HCT116 (cell line): ENCODE measurements at regions not wholly inside any gene's neighbourhood (a gene's known extent, or its start where the extent isn't known, plus 50 kb on each side); places are given as distances from the start of the nearest gene placed in this dataset.

Experiments used
- ATAC-seq: fragments of 200-7000 bp; cut with Tn5 transposase; 2 replicates; pipeline ENCODE4 v1.9.1; 2020; ENCODE audit warnings: mild to moderate bottlenecking, moderate library complexity
- BruUV-seq: library from RNA; stranded (reverse); fragments of 400-500 nt; replicated peaks from 2 replicates; lab custom pipeline; 2021; lab: Mats Ljungman, UMichigan
- CTCF ChIA-PET: fragments of 300-600 bp; sonication (Branson Sonifier 250); formaldehyde crosslinking; loops from one replicate; lab custom pipeline; 2021; ENCODE audit warnings: antibody characterized with exemption; lab: Charles Lee
- POLR2A ChIA-PET: fragments of 300-600, 350-600 bp; sonication (Branson Sonifier 250); formaldehyde crosslinking; loops from one replicate; lab custom pipeline; 2021; ENCODE audit warnings: antibody characterized with exemption; lab: Charles Lee
- RAD21 ChIA-PET, 2 experiments: fragments of 300-600 bp; sonication (Branson Sonifier 250); formaldehyde crosslinking; loops; one replicate each; lab custom pipeline; 2023; ENCODE audit warnings: low total read pairs in 2 of 2; ENCODE audit not compliant: uncharacterized antibody in 2 of 2, unreplicated experiment in 2 of 2, low non-redundant PET in 1 of 2; lab: Charles Lee
- DNase-seq: peaks from one replicate; pipeline ENCODE4 v3.0.0-alpha.2; 2010; ENCODE audit warnings: low read depth, low spot score
- H2AFZ ChIP-seq: fragments of 200-600 bp; shearing (Covaris generic), sonication (generic); 2 replicates; pipeline ENCODE4 v1.6.1; 2017; ENCODE audit warnings: low read depth, mixed run types, mixed read lengths, antibody characterized with exemption, low read length; ENCODE audit not compliant: poor library complexity, severe bottlenecking
- H3K27ac ChIP-seq: 2 replicates; pipeline ENCODE4 v1.5.1; 2012; ENCODE audit warnings: low read depth, low read length
- H3K27me3 ChIP-seq: fragments of 200-600 bp; sonication (generic); 2 replicates; pipeline ENCODE4 v1.6.1; 2016; ENCODE audit warnings: mixed run types, low read length, mixed read lengths; ENCODE audit not compliant: insufficient read depth
- H3K36me3 ChIP-seq, 2 experiments: fragments of 200-500 bp in 1 of 2; fragments of 200-600 bp in 1 of 2; sonication (Bioruptor generic) in 1 of 2; sonication (generic) in 1 of 2; 2 replicates each; pipeline versions ENCODE4 v1.5.1 to v1.6.1; 2014 to 2016; ENCODE audit warnings: low read length in 2 of 2, inconsistent platforms in 1 of 2, mixed read lengths in 1 of 2, mixed run types in 1 of 2; ENCODE audit not compliant: insufficient read depth in 2 of 2, control insufficient read depth in 1 of 2
- H3K4me1 ChIP-seq, 2 experiments: fragments of 200-600 bp in 1 of 2; sonication (generic) in 1 of 2; 2 replicates each; pipeline versions ENCODE4 v1.5.1 to v1.6.1; 2012 to 2017; ENCODE audit warnings: low read length in 2 of 2, inconsistent platforms in 1 of 2, mild to moderate bottlenecking in 1 of 2, mixed read lengths in 1 of 2, mixed run types in 1 of 2, moderate library complexity in 1 of 2; ENCODE audit not compliant: insufficient read depth in 2 of 2, control insufficient read depth in 1 of 2
- H3K4me2 ChIP-seq: fragments of 200-600 bp; sonication (generic); 2 replicates; pipeline ENCODE4 v1.6.1; 2017; ENCODE audit warnings: mixed run types, low read length, mixed read lengths
- H3K4me3 ChIP-seq, 2 experiments: fragments of 200-600 bp in 1 of 2; sonication (generic) in 1 of 2; replicated peaks in 1 of 2; 2 replicates each; pipeline ENCODE4 v1.5.1; 2011 to 2016; ENCODE audit warnings: low read length in 2 of 2, control low read depth in 1 of 2, low read depth in 1 of 2, mild to moderate bottlenecking in 1 of 2, mixed read lengths in 1 of 2, mixed run types in 1 of 2
- H3K79me2 ChIP-seq: fragments of 200-600 bp; sonication (generic); 2 replicates; pipeline ENCODE4 v1.6.1; 2017; ENCODE audit warnings: mild to moderate bottlenecking, mixed run types, low read length, moderate library complexity, mixed read lengths; ENCODE audit not compliant: insufficient read depth
- H3K9ac ChIP-seq: fragments of 200-600 bp; sonication (generic); 2 replicates; pipeline ENCODE4 v1.6.1; 2016; ENCODE audit warnings: low read length, mixed read lengths
- H3K9me2 ChIP-seq: fragments of 200-600 bp; sonication (generic), shearing (Covaris generic); 2 replicates; pipeline ENCODE4 v1.6.1; 2017; ENCODE audit warnings: mixed run types, mild to moderate bottlenecking, moderate library complexity; ENCODE audit not compliant: insufficient read depth
- H3K9me3 ChIP-seq, 2 experiments: fragments of 200-500 bp in 1 of 2; fragments of 200-600 bp in 1 of 2; sonication (Bioruptor generic) in 1 of 2; sonication (generic) in 1 of 2; 2 replicates each; pipeline ENCODE4 v1.6.1; 2014 to 2017; ENCODE audit warnings: low read length in 2 of 2, mixed read lengths in 2 of 2, inconsistent platforms in 1 of 2, low read depth in 1 of 2, mild to moderate bottlenecking in 1 of 2, mixed run types in 1 of 2, moderate library complexity in 1 of 2; ENCODE audit not compliant: control insufficient read depth in 1 of 2, insufficient read depth in 1 of 2
- H4K20me1 ChIP-seq: fragments of 200-600 bp; sonication (generic), shearing (Covaris generic); 2 replicates; pipeline ENCODE4 v1.6.1; 2017; ENCODE audit warnings: mixed run types, mild to moderate bottlenecking, moderate library complexity; ENCODE audit not compliant: insufficient read depth
- CBX3 ChIP-seq: IDR thresholded peaks from 2 replicates; pipeline ENCODE4 v1.6.1; 2012; ENCODE audit warnings: low read depth
- CEBPB ChIP-seq: IDR thresholded peaks from 2 replicates; pipeline ENCODE4 v1.6.1; 2012; ENCODE audit warnings: low read depth
- EZH2 ChIP-seq: fragments of 200-600 bp; sonication (generic); IDR thresholded peaks from 2 replicates; pipeline ENCODE4 v1.6.1; 2017; ENCODE audit warnings: antibody characterized with exemption, mixed run types
- POLR2A ChIP-seq: IDR thresholded peaks from 2 replicates; pipeline ENCODE4 v1.7.0; 2011; ENCODE audit warnings: borderline replicate concordance; ENCODE audit not compliant: insufficient read depth, insufficient read length; ENCODE audit errors: extremely low read depth
- intact Hi-C: fragments of 100-400 bp; cut with micrococcal nuclease; formaldehyde crosslinking; loops from 2 replicates; pipeline ENCODE4 v1.10.0; 2022
- TF ChIP-seq, protein P1 (sequence below), 3 experiments: fragments of 200-600 bp in 1 of 3; sonication (generic) in 1 of 3; IDR thresholded peaks in 2 of 3; conservative IDR thresholded peaks in 1 of 3; 2 replicates each; pipeline ENCODE4 v1.5.1; 2012 to 2017; ENCODE audit warnings: low read depth in 2 of 3, low read length in 2 of 3, antibody characterized with exemption in 1 of 3, borderline replicate concordance in 1 of 3, control low read depth in 1 of 3, mild to moderate bottlenecking in 1 of 3, mixed read lengths in 1 of 3, mixed run types in 1 of 3, moderate library complexity in 1 of 3; ENCODE audit not compliant: insufficient read depth in 1 of 3

DNA sequence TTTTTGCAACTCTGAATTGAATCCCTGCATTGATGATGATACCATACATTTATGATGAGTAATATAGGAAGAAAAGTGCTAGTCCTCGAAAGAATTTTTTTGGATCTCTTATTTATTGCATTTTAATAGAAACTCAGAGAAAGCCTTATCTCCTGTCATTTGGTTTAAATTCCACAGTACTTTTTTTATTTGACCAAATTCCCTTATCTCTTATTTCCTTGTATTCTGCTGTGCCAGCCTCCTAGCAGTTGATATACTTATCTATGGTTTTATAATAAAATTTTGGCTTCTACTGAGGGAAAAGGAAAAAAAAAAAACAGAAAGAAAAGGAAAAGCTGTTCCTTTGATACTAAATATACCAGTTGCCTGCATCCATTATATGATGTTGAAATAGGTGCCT, 535.1 kb upstream of the NR2F2 start (continued):
- TF ChIP-seq, protein P1, sequence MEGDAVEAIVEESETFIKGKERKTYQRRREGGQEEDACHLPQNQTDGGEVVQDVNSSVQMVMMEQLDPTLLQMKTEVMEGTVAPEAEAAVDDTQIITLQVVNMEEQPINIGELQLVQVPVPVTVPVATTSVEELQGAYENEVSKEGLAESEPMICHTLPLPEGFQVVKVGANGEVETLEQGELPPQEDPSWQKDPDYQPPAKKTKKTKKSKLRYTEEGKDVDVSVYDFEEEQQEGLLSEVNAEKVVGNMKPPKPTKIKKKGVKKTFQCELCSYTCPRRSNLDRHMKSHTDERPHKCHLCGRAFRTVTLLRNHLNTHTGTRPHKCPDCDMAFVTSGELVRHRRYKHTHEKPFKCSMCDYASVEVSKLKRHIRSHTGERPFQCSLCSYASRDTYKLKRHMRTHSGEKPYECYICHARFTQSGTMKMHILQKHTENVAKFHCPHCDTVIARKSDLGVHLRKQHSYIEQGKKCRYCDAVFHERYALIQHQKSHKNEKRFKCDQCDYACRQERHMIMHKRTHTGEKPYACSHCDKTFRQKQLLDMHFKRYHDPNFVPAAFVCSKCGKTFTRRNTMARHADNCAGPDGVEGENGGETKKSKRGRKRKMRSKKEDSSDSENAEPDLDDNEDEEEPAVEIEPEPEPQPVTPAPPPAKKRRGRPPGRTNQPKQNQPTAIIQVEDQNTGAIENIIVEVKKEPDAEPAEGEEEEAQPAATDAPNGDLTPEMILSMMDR (IDR thresholded peaks at IDR 0.05 in 2 of 3, conservative IDR thresholded peaks at IDR 0.05 in 1 of 3; ENCODE audit: borderline replicate concordance in 1 of 3, insufficient read depth in 1 of 3, low read depth in 2 of 3, low read length in 2 of 3), result no peak
- TF ChIP-seq CBX3 (no peak), POLR2A (no peak)

DNA sequence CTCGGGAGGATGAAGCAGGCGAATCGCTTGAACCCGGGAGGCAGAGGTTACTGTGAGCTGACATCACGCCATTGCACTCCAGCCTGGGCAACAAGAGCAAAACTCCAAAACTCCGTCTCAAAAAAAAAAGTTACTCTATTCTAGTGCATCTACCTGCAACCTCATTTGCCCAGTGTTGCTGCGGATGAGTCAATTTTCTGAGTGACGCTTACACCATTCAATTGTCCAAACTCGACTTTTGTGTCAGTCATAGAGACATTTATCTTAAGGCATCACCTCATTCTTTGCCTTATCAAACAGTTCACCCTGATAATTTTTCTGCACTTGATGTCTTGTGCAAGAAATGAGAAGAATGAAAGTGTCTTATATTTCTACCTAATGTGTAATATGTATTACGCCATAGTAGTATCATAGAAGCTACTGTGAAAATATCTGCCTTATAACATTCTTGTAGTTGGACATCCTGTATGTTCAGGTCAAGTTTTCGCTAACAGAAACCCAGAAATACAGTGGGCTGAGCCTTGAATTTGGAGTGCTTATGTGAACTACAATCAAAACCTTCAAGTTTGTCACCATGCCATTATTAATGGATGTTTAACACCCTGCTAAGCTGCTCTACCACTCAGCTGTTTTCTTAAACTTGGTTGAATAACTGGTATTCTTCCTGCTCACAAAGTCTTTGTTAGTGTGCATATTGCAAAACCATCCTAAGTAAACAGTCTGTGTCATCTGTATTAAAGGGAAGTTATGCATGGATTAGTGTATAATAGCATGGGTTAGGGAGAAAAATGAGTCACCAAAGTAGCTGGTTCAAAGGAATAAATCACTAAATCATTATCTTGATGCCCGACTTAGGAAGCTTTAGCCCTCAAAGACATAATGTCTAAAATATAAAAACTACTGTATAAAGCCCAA, 531.0 kb upstream of the NR2F2 start:
- no peaks in the 10 kb centered on the region for H3K4me1 ChIP-seq
- H3K79me2 ChIP-seq, result no peaks in the 10 kb centered on the region
- RAD21 ChIA-PET, result no interaction called here
- no peak overlapping the region for H3K27ac ChIP-seq
- TF ChIP-seq EZH2 (no peak), CEBPB (0 out of 2 replicates have a peak, but pooled peaks have one; percentile 27)
- TF ChIP-seq, protein P1 (IDR thresholded peaks at IDR 0.05 in 2 of 3, conservative IDR thresholded peaks at IDR 0.05 in 1 of 3; ENCODE audit: borderline replicate concordance in 1 of 3, insufficient read depth in 1 of 3, low read depth in 2 of 3, low read length in 2 of 3), result no peak
- no peak overlapping the region for H3K4me2 ChIP-seq
- no peaks in the 10 kb centered on the region for H3K9me3 ChIP-seq
- no peak overlapping the region for H3K4me3 ChIP-seq
- no peak for DNase-seq
- H3K27me3 ChIP-seq, result no peaks in the 10 kb centered on the region
- ATAC-seq, result no peak
- H4K20me1 ChIP-seq, result no peaks in the 10 kb centered on the region
- no TSS peak for BruUV-seq
- intact Hi-C loops, result no loop called here
- CTCF ChIA-PET, result no interaction called here
- H2AFZ ChIP-seq, result no peak overlapping the region
- POLR2A ChIA-PET, result no interaction called here
- no peaks in the 10 kb centered on the region for H3K9me2 ChIP-seq
- no peaks in the 10 kb centered on the region for H3K36me3 ChIP-seq
- no peak overlapping the region for H3K9ac ChIP-seq
